ENCODE measurements at regions not wholly inside any gene's neighbourhood (a gene's known extent, or its start where the extent isn't known, plus 50 kb on each side); places are given as distances from the start of the nearest gene placed in this dataset.

DNA sequence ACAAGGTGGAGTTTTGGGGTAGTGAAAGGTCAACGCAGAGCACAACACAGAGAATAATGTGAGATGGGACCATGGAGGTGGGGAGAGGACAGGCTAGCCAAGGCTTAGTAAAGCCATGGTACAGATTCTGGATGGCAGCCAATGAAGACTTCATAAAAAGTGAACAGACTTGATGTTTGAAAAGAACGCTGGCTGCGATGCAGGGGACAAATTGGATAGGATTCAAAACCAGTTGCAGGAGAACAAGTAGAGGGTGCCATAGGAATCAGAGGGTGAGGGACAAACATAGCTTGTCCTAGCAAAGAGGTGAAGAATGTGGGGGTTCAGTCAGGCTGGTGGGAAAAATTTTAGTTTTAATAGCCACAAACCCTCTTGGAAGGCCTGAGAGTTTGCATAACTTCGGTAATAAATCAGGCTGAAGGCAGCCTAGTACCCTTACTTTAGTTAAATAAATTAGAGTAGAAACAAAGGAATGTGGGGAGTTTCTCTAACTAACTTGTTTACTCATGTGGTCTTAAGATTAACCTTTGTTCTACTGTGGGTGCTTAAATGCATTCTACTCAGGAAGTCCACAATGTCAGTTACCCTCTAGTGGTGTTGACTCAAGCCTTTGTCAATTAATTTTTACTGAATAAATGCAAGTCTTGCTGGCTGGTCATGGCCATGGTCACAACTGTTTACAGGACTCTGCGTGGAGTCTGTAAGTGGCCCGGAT is 216.4 kb downstream of the C6orf118 start:
- DNase-seq (ENCODE audit: extremely low spot score, insufficient read length, low read depth) (no peak), FAIRE-seq (no peak)

DNA sequence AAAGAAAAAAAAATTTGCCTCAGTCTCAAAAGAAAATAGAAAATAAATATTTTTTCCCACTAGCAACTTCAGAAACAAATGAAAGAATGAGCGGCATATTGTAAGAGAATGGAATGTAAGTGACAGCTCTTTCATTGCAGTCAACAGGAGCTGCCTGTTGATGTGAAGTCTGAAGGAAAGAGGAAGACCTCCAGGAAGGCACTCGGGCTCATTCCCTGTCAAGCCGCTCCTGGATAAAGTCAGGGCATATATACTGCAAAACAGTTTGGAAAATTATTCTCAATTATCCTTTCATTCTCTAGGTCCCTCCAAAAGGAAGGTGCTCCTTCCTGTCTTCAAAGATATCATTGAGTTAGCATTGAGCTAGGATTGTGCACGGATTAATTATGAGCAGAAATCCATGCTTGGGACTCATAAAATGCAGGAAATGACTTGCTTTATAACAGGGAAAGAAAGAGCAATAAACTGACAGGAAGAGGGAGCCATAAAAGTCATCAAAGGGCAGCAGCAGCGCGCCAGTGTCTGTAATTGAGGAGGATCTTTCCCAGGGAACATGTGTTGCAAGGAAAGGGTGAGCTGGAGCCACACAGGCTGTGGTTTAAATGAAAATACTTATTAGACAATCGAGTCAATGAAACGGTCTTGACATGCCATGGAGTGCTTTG is 218.2 kb downstream of the C6orf118 start:
- DNase-seq (ENCODE audit: extremely low spot score, insufficient read length, low read depth), result no peak
- FAIRE-seq, result no peak

DNA sequence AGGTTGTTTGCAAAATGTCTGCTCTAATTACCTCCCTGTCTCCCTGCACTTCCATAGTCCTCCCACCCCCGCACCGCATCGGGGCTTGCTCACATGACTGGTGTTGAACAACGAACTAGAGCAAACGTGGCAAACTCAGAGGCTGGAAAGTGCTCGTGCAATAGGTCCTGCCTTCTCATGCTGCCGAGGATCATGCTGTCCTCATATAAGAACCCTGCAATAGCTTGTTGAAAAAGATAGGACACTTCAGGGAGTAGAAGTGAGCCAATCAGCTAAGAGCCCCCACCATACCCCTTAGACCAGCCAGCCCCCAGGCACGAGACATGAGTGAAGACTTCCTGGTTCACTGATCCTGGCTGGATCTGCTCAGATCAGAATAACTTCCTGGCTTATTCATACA is 219.2 kb downstream of the C6orf118 start:
- DNase-seq (ENCODE audit: extremely low spot score, insufficient read length, low read depth) (no peak), FAIRE-seq (no peak)

DNA sequence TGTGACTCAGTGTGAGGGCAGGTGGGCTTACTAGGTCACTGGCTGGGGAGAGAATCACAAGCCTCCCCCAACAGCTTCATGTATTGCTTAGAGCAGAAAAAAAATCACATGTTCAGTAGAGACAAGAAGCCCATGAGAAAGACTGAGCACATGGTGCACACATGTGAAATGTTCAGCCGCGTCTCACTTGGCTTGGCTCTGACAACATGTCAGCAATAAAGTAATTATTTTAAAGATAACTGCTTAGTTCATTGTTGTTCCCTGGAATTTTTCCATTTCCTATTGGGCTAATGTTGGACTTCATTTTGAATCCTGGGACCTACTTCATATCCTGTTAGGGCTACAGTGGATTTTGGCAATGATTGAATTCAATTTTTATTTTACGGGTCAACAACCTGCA is 222.6 kb downstream of the C6orf118 start:
- FAIRE-seq, result no peak

DNA sequence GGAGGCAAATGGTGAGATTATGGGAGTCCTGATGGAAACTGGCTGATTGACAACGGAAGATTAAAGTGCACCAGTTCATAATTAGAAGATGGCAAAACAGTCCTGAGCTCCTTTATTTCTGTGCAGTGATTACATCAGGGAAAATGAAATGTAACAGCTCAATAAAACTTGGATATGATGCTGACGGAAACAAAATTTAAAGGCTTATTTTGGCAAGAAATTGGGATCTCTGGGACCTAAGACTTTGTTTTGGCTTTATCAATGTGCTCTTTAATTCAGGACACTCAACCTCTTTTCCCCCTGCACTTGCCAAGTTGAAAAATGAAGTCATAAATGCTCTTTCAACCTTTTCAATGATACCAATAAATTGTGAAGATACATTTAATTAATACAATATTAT is 226.8 kb downstream of the C6orf118 start:
- DNase-seq (ENCODE audit: extremely low spot score, insufficient read length, low read depth), result no peak
- FAIRE-seq, result no peak

More for the DNA sequence above, 222.6 kb downstream of the C6orf118 start:
- no peak for DNase-seq (ENCODE audit: extremely low spot score, insufficient read length, low read depth)

DNA sequence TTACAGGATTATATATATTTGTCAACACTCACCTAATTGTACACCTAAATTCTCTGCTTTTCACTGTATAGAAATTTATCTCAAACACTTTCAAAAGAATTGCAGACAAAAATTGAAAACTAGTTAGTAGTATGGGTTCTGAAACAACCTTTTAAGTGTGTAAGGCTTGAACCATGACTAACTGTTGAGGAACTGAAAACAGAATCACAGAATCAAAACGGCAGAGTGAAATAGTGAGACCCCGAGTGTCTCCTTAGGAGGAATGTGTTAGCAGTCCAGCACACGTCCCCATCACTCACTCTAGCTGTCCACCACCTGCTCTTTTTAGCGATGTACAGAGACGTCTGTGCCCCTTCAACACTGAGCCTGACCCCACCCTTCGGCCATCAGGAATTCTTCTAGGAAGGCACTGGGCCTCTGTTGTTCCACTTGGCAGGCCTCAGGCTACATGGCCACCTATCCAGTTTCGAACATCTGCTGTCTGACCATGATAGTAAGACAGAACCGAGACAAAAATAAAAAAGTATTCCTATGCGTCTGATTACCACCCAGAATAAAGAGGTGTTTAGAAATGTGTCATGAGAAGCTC is 227.4 kb downstream of the C6orf118 start:
- no peak for FAIRE-seq
- no peak for DNase-seq (ENCODE audit: extremely low spot score, insufficient read length, low read depth)

DNA sequence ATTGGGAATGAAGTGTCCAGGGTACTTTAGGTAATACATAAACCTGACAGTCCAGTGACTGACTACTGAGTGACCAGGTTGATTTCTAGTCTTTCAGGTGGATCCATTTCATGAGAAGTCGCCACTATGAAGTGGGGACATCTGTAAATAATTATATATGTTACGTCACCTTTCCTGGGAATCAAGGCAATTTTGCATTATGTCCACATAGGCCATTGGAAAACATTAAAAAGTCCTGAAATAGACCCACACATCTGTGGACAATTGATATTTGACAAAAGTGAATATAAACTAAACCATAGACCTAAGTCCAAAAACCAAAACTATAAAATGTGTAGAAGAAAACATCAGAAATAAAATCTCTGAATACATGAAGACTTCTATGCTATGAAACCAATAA is 231.5 kb downstream of the C6orf118 start:
- DNase-seq (ENCODE audit: extremely low spot score, insufficient read length, low read depth), result no peak
- no peak for FAIRE-seq

DNA sequence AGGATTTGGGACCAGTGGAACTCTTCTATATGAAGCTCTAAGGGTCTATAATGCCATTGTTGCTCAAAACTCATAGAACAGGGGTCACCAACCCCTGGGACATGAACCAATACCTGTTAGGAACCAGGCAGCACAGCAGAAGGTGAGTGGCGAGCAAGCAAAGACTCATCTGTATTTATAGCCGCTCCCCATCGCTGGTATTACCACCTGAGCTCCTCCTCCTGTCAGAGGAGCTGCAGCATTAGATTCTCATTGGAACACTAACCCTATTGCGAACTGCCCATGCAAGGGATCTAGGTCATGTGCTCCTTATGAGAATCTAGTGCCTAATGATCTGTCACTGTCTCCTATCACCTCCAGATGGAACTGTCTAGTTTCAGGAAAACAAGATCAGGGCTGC is 237.5 kb downstream of the C6orf118 start:
- no peak for FAIRE-seq
- no peak for DNase-seq (ENCODE audit: extremely low spot score, insufficient read length, low read depth)

DNA sequence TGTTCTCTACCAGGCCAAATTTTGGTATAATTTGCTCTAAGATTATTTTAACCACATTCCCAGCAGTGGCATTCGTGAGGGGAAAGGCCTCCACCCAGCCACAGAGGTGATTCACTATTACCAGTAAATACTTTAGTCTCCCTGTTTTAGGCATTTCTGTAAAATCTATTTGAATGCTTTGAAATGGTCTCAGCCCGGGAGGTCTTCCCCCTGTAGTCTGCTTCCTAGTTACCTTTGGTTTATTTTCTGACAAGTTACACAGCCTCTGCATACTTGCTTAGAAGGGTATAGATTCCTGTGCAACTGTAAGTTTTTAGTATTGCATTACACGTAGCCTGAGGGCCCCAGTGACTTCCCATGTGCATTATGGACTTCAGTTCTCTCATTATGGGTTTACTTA is 248.7 kb downstream of the C6orf118 start:
- FAIRE-seq (no peak), DNase-seq (ENCODE audit: extremely low spot score, insufficient read length, low read depth) (no peak)

DNA sequence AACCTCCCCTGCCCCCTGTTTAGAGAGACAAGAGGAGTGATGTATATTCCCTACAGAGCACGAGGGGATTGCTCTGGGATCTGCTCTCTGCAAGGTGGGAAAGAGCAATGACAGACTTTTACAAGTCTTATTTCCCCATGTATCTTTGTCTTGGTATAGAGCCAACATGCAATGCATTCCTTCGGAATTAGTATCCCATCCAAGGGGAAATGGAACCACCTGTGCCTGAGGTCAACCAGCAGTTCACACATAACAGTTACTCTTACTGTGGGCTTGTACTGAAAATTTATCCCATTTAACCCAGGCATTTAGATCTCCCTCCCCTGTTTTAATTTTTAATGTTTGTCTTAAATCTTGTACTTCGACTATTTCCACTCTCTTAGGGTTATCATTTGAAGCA is 250.4 kb downstream of the C6orf118 start:
- FAIRE-seq, result no peak
- no peak for DNase-seq (ENCODE audit: extremely low spot score, insufficient read length, low read depth)

DNA sequence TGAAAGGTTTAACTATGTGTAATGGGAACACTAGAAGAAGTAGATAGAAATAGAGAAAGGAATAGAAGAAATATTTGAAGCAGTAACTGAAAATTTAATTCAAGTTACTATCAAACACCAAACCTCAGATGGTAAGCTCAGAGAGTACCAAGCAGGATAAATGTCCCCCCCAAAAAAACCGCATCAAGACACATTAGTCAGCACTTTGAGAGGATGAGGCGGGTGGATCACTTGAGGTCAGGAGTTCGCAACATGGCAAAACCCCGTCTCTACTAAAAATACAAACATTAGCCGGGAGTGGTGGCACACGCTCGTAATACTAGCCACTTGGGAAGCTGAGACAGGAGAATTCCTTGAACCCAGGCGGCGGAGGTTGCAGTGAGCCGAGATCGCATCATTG is 253.1 kb downstream of the C6orf118 start:
- no peak for DNase-seq (ENCODE audit: extremely low spot score, insufficient read length, low read depth)
- no peak for FAIRE-seq

DNA sequence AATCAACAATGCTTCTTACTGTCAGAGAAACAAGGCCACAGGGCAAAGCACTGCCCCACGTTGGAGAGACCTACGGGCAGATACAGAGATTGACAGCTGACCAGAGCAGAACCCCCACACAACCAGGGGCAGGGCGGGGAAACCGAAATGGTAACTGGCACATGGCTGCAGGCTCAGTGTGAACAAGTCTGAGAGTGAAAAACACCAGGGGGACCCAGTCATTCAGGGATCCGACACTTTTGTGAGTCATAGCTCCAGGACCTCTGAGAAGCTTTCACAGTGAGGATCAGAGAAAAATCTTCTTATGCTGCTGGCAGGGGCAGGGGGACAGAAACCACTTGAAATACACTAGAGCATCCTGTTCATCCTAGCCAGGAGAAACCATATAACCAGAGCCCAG is 254.2 kb downstream of the C6orf118 start:
- FAIRE-seq (no peak), DNase-seq (ENCODE audit: extremely low spot score, insufficient read length, low read depth) (no peak)

DNA sequence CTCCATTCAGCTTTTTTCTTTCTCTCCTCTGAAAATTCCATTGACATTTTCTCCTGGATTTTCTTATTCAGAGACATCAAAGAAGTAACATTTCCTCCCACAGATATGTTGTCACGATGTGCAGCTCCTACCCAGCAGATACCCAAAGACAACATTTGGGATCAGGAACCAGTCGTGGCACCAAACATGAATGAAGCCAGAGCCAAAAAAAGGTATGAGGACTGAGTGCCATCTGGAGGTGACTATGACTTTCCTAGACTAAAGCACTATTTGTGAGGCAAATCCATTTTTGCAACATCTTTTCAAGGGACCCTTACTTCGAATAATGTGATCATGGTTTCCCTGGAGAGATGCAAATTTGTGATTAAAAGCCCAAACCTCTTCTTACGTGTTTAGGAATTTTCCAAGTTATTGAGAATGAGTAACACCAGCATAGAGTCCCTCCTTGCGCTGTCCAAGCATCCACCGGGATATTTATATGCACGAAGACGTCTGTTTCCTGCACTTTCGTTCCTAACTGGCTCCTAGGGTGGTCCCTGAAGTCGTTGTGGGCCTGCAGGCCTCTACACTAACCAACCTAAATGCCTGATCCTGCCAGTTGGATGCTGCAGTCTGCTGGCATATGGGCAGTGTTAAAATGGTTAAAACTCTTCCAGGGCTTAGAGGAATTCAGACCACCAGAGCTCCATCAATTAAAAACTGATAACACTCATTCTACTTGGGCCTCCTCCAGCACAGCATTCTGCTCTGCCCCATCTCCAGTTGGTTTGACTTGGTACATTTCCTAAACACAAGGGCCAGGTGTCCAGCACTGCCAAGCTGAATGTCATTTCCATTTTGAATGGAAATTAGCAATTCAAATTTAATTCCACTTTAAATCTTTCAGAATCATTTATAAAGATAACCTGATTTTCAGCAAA is 256.6 kb downstream of the C6orf118 start:
- DNase-seq (ENCODE audit: extremely low spot score, insufficient read length, low read depth), result no peak
- FAIRE-seq, result no peak

DNA sequence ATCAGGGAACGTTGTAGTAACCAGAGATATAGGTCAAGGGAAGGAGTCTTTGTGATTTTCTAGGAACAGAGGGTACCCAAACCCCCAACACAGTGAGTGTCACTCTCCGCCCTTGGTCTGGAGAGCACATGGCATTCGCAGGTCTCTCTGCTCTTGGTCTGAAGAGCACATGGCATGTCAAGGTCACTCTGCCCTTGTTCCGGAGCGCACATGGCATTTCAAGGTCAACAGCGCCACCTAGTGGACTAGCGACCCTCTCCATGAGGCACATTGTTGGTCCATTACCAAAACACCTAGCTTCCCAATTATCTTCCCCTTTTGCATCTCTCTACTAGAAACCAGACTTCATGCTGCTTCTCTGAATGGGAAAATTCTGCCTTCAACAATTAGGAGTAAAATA is 260.0 kb downstream of the C6orf118 start:
- no peak for DNase-seq (ENCODE audit: extremely low spot score, insufficient read length, low read depth)

DNA sequence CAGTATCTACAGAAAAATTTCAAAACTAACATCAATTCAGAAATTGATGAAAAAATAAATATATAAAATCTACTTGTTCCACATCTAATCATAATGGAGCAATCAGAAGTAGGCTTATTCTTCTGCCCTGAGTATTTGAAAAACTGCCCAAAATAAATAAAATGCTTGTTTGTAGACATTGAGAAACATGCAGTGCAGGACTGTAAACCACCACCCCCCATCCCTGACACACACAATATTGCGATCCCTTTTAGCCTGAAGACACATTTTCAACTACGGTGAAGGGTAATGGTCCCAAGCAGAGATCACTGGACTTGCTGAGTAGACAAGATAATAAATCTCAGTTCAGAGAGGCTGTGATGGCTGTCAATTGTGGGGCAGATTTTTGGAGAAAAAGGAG is 261.5 kb downstream of the C6orf118 start:
- FAIRE-seq (no peak), DNase-seq (ENCODE audit: extremely low spot score, insufficient read length, low read depth) (no peak)

More for the DNA sequence above, 260.0 kb downstream of the C6orf118 start:
- no peak for FAIRE-seq

DNA sequence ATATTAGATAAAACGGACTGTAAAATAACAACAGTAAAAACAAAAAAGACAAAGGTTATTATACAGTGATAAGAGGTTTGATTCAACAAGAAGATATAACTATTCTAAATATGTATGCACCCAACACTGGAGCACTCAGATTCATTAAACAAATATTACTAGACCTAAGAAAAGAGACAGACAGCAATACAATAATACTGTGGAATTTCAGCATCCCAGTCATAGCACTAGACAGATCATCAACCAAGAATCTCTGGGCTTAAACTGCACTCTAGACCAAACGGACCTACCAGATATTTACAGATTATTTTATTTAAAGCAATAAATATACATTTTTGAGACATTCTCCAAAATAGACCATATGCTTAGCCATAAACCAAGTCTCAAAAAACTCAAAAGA is 263.8 kb downstream of the C6orf118 start:
- no peak for DNase-seq (ENCODE audit: extremely low spot score, insufficient read length, low read depth)
- FAIRE-seq, result no peak

DNA sequence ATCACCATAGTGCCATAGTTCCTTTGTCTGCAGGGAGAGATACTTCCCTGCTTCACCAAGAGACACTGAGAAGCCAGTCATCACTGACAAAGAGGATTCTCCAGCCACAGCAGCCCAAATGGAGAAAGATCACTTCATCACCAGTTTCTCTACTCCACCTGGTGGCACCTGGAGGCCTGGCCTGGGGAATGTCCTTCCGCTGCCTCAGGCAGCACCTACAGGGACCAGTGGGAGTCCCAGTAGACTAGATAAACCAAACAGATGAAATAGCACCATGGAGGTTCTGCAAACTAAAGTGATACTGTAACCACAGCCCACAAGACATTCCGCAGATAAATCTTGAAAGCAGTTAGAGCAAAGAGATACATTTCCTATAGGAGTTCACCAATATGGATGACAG is 266.5 kb downstream of the C6orf118 start:
- DNase-seq (ENCODE audit: extremely low spot score, insufficient read length, low read depth) (no peak), FAIRE-seq (no peak)

DNA sequence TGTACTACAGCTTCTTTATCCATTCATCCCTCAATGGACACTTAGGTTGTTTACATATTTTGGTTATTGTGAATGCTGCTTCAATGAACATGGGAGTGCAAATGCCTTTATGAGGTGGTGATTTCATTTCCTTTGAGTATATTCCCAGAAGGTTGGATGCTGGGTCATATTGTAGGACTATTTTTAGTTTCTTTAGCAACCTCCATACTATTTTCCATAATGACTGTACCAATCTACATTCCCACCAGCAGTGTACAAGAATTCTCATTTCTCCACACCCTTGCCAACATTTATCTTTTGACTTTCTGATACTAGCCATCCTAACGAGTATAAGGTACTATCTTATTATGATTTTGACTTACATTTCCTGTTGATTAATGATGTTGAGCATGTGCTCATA is 269.0 kb downstream of the C6orf118 start:
- FAIRE-seq (no peak), DNase-seq (ENCODE audit: extremely low spot score, insufficient read length, low read depth) (no peak)

DNA sequence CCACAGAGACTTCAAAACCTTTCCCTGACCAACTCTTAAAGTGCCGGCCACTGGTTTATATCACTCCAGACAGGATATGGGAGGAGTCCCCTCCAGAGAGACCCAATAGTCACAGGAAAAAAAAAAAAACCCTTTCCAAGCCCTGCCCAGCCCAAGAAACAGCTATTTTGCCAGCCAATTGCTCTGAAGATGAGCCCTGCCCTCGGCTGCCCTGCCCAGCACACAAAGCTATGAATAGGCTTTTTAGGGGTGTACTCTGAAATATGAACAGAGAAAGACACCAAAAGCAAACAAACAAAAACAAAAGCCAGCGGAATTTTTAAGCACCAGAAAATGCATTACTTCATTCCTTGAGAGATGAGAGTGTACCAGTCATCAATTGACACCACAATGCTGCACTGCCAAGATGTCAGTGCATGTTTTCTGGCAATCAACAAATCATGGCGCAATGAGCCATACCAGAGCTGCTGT is 275.1 kb downstream of the C6orf118 start:
- FAIRE-seq (no peak), DNase-seq (ENCODE audit: extremely low spot score, insufficient read length, low read depth) (no peak)

DNA sequence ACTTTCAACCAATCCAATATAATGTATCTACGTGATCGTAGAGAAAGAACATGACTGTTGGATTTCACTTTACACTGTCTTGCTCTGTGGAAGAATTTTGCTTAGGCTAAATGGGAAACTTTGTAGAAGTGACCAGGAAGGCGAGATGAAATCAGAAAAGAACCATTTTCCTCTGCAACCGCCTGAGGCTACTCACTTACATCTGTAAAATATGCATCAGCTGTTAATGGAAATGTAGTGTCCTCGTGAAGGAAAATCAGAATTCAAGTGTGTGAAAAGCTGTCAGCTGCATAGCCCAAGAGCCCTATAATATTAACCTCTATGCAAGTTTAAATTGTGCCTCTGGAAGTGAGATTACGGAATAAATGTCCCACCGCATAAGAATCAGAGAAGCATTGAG is 277.9 kb downstream of the C6orf118 start:
- DNase-seq (ENCODE audit: extremely low spot score, insufficient read length, low read depth) (no peak), FAIRE-seq (no peak)

Measured in GM18507 (cell line).